ENCODE measurements at regions not wholly inside any gene's neighbourhood (a gene's known extent, or its start where the extent isn't known, plus 50 kb on each side); places are given as distances from the start of the nearest gene placed in this dataset.
"Not testable (repeated sequence)": the region's sequence is repeated elsewhere in the genome, so short reads cannot be mapped to it uniquely, and the experiment has no call there.

- no peak overlapping the region for H3K4me3 ChIP-seq (ENCODE audit: low read depth, low read length)
- DNase-seq (ENCODE audit: low read depth): no peak
Measured at GRCh38 chr5:81835814-81836367, 85.0 kb upstream of the SSBP2 start.

DNA sequence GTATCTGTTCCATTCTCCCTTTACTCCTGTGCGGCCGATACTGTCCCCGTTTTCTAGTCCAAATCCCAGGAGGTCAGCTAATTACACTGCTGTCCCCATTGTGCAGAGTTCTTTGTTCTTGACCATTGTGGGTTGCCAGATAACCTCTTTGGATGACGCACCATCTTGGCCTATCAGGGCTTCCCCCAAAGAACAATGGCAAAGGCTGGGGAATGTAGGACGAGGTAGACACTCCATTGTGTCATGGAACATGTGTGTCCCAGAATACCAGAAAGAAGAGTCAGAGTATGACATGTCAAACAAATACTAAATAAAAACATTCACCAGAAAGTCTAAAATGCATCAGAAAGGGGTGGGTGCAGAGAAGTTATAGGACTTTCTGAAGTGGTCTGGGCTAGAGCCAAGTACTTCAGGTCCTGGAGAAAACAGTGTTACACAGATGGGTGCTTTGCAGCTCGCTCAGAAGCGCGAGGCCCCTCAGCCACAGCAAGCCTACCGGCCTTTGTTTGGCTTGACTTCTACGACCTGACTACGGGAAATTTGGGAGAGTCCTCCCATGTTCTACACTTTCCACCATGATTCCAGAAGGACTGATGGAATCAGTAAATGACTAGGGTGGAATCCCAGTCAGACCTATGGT is 83.2 kb upstream of the SSBP2 start:
- DNase-seq (ENCODE audit: low read depth): no peak

DNA sequence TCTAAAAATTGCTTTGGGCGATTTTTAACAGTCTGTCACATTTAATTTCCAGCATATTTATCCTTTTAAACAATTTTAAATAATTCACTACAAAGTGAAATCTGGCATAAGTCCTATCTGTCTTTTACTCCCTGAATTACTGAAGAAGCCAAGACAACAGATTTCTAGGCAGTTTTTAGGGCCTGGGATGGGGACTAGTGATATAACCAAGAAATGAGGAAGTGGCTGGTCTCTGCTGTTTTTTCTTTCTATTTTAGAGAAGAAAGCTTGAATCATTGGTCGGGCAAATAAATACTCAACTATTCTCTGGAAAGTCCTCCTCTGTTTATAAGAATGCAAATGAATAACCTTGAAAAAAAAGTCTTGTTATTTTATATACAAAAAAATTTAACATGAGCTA is 79.7 kb upstream of the SSBP2 start:
- no peak for DNase-seq (ENCODE audit: low read depth)
- no peak overlapping the region for H3K4me3 ChIP-seq (ENCODE audit: low read depth, low read length)

More for the DNA sequence above, 83.2 kb upstream of the SSBP2 start:
- H3K4me3 ChIP-seq (ENCODE audit: low read depth, low read length): no peak overlapping the region

DNA sequence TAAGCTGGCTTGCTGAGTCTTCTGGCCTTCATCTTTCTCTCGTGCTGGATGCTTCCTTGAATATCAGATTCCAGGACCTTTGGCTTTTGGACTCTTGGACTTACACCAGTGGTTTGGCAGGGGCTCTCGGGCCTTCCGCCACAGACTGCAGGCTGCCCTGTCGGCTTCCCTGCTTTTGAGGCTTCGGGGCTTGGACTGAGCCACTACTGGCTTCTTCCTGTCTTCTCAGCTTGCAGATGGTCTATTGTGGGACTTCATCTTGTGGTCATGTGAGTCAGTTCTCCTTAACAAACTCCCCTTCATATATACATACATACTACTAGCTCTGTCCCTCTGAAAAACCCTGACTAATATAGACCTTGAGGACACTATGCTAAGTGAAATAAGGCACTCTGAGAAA is 78.3 kb upstream of the SSBP2 start:
- no peak for DNase-seq (ENCODE audit: low read depth)

GRCh38 chr5:81827500-81827899 is 76.6 kb upstream of the SSBP2 start:
- no peak for DNase-seq (ENCODE audit: low read depth)
- no peak overlapping the region for H3K4me3 ChIP-seq (ENCODE audit: low read depth, low read length)

More for the DNA sequence above, 78.3 kb upstream of the SSBP2 start:
- H3K4me3 ChIP-seq (ENCODE audit: low read depth, low read length): no peak overlapping the region

DNA sequence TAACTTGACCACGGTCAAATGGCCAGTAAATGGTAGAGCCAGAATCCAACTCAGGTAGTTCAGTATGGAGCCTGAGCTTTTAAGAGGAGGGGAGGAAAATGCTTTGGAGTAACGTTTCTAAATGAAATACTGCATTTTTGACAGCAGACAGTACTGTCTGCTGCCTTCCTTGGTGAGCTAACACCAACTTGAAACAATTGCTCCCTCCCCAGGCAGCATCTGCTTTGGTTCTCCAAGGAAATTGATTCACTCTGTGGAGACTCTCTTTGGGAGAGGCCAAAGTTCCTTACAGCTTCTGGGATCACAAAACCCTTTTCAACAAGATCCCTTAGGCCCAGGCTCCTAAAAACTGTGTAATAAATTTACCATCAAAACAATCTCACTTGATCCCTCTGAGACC is 75.2 kb upstream of the SSBP2 start:
- DNase-seq (ENCODE audit: low read depth): peak; percentile 18
- no peak overlapping the region for H3K4me3 ChIP-seq (ENCODE audit: low read depth, low read length)

- DNase-seq (ENCODE audit: low read depth): peak; percentile 86
- H3K4me3 ChIP-seq (ENCODE audit: low read depth, low read length): no peak overlapping the region
Measured at GRCh38 chr5:81825237-81825636, 74.3 kb upstream of the SSBP2 start.

DNA sequence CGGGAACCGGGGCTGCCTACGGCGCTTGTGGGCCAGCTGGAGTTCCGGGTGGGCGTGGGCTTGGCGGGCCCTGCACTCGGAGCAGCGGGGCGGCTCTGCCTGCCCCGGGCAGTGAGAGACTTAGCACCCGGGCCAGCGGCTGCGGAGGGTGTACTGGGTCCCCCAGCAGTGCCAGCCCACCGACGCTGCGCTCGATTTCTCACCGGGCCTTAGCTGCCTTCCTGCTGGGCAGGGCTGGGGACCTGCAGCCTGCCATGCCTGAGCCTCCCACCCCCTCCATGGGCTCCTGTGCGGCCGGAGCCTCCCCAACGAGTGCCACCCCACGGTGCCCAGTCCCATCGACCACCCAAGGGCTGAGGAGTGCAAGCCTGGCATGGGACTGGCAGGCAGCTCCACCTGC is 72.8 kb upstream of the SSBP2 start:
- DNase-seq (ENCODE audit: low read depth): not testable (repeated sequence)

DNA sequence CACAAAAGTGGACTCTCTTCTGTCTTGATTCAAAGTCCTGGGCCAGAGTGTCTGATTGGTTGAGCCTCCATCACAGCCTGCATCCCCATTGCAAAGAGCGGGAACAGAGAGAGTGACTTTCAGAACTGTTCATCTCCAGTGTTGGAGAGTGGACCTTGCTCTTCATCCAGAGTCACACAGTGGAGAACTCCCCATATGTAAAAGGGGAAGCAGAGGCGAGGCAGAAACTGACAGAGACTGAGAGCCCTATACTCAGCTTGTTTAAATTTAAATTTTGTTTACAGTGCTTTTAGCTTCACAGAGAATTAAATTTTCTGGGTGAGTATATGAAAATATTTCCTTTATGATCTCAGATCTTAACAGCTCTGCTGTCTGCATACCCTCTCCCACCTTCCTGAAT is 70.0 kb upstream of the SSBP2 start:
- DNase-seq (ENCODE audit: low read depth): no peak
- H3K4me3 ChIP-seq (ENCODE audit: low read depth, low read length): no peak overlapping the region

More for the DNA sequence above, 72.8 kb upstream of the SSBP2 start:
- not testable (repeated sequence) for H3K4me3 ChIP-seq (ENCODE audit: low read depth, low read length)

DNA sequence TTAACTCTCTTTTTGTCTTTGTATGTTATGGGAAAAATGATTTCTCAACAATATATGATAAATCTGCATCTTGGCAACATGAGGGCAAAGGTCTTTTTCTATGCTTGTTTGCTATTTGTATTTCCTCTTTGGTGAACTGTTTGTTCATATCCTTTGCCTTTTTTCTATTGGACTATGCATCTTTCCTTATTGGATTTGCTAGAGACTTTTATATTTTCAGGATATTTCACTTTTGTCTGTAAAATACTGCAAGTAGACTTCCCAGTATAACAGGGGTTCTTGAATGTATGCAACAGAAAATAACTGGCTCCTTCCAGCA is 69.4 kb upstream of the SSBP2 start:
- H3K4me3 ChIP-seq (ENCODE audit: low read depth, low read length): no peak overlapping the region
- DNase-seq (ENCODE audit: low read depth): no peak

DNA sequence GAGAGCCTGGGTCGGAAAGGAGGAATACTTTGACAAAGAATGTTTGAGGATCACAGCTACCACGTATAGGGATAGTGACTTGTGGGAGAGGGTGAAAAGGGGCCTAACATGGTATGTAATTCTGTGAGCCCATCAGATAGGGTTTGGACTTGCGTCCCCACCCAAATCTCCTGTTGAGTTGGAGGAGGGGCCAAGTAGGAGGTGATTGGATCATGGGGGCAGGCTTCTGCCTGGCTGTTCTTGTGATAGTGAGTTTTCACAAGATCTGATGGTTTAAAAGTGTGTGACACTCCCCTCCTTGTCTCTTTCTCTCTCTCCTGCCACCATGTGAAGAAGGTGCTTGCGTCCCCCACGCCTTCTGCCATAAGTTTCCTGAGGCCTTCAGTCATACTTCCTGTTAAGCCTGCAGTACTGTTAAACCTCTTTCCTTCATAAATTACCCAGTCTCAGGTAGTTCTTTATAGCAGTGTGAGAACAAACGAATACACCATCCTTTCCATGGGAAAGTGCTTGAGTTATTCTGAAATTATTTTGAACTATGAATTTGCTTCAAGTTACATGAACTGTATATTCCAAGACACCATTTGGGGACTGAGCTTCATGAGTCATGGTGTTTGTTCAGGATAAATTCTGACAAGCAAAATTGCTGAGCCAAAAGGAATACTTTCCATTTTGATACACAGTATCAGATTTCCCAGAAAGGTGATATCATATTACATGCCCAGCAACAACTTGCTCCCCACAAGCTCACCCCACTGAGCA is 68.8 kb upstream of the SSBP2 start:
- no peak for DNase-seq (ENCODE audit: low read depth)
- H3K4me3 ChIP-seq (ENCODE audit: low read depth, low read length): no peak overlapping the region

DNA sequence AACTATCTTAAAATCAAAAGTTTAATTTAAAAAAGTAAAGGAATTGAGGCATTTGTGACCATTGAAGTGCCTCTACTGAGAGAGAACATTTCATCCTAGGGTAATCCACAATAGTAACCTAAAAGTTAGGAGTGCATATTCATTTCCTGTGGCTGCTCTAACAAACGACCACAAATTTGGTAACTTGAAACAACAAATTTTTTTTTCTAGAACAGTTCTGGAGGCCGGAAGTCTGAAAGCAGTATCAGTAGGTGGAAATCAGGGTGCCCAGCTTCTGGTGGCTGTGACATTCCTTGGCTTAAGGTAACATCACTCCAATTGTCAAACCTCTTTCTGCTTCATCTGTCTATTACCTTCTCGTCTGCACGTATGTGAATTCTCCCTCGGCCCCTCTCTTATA is 67.1 kb upstream of the SSBP2 start:
- no peak for DNase-seq (ENCODE audit: low read depth)
- no peak overlapping the region for H3K4me3 ChIP-seq (ENCODE audit: low read depth, low read length)

- no peak for DNase-seq (ENCODE audit: low read depth)
- no peak overlapping the region for H3K4me3 ChIP-seq (ENCODE audit: low read depth, low read length)
Measured at GRCh38 chr5:81817086-81817485, 66.2 kb upstream of the SSBP2 start.

GRCh38 chr5:81815321-81815720 is 64.4 kb upstream of the SSBP2 start:
- no peak for DNase-seq (ENCODE audit: low read depth)
- H3K4me3 ChIP-seq (ENCODE audit: low read depth, low read length): no peak overlapping the region

DNA sequence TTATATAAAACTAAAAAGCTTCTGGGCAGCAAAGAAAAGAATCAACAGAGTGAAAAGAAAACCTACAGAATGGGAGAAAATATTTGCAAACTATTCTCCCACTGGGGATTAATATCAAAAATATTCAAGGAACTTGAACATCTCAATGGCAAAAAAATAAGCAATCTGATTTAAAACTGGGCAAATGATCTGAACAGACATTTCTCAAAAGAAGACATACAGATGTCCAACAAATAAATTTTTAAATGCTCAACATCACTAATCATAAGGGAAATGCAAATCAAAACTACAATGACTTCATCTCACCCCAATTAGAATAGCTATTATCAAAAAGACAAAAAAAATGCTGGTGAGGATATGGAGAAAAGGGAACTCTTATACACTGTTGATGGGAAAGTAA is 57.2 kb upstream of the SSBP2 start:
- no peak for DNase-seq (ENCODE audit: low read depth)
- H3K4me3 ChIP-seq (ENCODE audit: low read depth, low read length): no peak overlapping the region

DNA sequence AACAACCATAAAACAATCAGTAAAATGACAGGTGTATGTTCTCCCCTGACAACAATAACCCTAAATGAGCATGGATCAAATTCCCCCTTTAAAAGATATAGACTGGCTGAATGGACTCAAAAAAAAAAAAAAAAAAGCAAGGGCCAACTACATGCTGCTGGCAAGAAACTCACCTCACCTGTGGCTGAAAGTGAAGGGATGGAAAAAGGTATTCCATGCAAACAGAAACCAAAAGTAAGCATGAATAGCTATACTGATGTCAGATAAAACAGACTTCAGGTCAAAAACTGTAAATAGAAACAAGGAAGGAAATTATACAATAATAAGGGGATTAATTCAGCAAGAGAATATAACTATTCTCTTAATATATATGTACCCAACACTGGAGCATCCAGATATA is 54.2 kb upstream of the SSBP2 start:
- no peak for DNase-seq (ENCODE audit: low read depth)

DNA sequence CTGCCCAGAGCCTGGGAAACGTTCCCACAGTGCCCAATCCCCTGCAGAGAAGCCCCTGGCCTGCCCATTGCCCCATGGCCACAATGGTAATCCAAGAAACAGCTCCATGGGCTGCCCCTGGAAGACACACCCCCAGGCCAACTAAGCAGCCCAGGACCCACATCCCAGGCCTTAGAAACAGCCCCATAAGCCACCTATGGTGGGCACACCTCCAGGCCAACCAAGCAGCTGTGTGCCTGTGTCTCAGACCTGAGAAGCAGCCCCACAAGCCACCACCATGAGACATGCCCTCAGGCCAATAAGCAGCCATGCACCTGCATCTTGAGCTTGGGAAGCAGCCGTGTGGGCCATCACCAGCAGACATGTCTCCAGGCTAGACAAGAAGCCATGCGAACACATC is 52.9 kb upstream of the SSBP2 start:
- no peak overlapping the region for H3K4me3 ChIP-seq (ENCODE audit: low read depth, low read length)

More for the DNA sequence above, 54.2 kb upstream of the SSBP2 start:
- H3K4me3 ChIP-seq (ENCODE audit: low read depth, low read length): no peak overlapping the region

GRCh38 chr5:81802625-81803024 is 51.7 kb upstream of the SSBP2 start:
- DNase-seq (ENCODE audit: low read depth): no peak
- no peak overlapping the region for H3K4me3 ChIP-seq (ENCODE audit: low read depth, low read length)

More for the DNA sequence above, 52.9 kb upstream of the SSBP2 start:
- no peak for DNase-seq (ENCODE audit: low read depth)

GRCh38 chr5:81802020-81802419 is 51.1 kb upstream of the SSBP2 start:
- H3K4me3 ChIP-seq (ENCODE audit: low read depth, low read length): no peak overlapping the region
- no peak for DNase-seq (ENCODE audit: low read depth)

DNA sequence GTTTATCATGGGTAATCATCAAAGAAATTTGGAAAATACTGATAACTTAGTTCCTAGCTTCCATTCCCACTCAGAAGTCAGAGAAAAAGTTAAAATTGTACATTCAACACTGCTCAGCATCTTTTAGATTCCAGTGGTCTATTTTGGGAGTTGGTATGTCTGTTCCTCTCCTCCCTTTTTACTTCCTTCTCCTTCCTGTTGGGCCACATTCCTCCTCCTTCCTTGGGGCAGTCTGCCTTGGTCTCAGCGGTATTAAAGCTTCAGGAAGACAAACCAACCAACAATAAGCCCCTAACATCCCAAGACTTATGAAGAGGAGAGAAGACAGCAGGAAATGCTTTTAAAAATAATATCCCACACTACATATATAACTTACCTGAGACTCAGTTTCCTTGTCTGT is 49.9 kb upstream of the SSBP2 start:
- no peak for DNase-seq (ENCODE audit: low read depth)
- no peak overlapping the region for H3K4me3 ChIP-seq (ENCODE audit: low read depth, low read length)
